ENCODE measurements at regions not wholly inside any gene's neighbourhood (a gene's known extent, or its start where the extent isn't known, plus 50 kb on each side); places are given as distances from the start of the nearest gene placed in this dataset.

DNA sequence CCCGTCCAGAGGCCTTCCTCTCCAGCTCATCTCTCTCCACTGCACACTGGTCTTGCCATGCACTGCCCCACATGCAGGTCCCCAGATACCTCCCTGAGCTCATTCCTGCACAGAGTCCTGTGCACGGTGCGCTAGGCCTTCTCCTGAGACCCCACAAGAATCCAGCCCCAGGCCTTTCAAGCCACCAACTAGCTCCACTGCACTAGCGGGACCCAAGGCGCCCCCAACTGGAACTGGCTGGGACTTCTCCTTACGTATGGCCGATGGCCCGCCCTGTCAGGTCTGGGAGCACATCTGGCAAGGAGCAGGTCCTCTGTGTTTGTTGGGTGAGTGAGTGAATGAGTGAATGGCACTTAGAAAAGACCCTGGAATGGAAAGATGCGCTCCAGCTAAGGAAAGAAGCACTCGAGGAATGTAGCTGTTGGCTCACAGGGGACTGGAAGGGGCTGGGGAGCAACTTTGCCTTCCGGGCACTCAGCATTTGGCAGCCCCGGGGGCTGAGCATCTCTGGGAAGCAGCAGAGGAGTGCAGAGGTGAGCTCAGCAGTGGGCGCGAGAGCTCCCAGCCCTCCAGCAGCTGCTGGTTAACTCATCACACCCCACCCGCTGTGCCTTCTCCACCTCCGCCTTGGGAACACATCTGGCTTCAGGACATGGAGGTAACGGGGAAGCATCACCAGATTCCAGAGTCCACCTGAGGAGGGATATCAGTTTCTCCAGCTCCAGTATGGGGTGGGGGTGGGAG lies 223.1 kb downstream of the GLI2 start:
- no peak for FAIRE-seq

DNA sequence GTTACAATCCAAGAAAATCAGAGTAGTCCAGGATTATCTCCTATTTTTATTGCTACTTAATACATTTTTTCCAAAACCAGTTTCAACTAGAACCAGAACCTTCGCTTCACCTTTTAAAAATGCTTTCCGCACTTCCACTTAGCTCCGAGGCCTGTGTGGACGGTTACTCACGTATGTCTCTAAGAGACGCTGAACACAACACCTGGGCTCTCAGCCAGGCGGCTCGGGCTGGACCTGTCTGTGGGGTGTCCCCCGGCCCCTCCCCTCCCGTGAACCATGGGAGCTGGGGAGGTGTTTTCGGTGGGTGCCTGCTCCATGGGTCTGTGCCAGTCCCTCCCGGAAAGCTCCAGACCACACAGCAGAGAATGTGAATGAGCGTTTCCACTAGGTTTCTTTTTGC lies 223.8 kb downstream of the GLI2 start:
- no peak for FAIRE-seq

DNA sequence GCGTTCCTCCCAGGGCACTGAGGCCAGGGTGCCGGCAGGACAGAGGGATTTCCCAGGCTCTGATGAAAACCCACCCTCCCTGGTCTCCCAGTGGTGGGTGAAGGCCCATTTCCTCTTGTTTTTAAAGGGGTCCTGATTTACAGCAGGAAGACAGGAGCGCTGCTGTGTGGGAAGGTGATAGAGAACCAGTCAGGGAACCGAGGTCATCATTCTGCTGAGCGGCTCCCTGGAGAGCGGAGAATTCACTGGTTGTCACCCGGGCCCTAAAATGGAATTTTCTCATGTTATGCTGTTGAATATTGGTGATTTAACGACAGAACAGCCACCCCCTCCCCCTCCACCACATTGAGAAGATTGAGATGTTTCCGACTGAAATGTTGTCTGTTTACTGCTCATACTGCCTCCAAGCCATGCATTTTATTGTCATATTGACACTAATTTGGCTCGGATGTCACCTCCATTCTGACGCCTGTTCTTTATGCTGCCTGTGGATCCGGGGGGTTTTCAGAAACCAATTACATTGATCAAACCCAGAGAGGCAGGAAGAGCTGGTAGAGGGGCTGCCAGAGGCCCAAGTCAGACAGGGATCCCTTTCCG lies 225.2 kb downstream of the GLI2 start:
- no peak for FAIRE-seq

DNA sequence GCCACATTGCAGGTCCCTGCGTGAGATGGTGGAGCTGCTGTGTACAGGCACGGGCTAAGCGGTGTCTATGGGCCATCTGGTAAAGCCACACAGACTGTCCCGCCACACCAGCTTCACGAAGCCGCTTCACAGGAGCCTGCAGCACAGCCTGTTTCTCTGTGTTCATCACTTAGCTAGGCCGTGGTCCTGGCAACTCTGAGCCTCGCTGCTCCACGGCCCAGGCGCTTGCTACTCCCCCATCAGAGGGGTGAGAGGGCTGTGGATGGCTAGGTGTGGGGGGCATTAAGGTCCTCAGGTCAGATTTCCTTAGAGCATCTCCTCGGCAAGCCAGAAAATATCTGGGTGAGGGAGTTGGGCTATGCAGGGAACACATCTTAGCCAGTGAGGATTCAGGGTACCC lies 225.7 kb downstream of the GLI2 start:
- FAIRE-seq = no peak

DNA sequence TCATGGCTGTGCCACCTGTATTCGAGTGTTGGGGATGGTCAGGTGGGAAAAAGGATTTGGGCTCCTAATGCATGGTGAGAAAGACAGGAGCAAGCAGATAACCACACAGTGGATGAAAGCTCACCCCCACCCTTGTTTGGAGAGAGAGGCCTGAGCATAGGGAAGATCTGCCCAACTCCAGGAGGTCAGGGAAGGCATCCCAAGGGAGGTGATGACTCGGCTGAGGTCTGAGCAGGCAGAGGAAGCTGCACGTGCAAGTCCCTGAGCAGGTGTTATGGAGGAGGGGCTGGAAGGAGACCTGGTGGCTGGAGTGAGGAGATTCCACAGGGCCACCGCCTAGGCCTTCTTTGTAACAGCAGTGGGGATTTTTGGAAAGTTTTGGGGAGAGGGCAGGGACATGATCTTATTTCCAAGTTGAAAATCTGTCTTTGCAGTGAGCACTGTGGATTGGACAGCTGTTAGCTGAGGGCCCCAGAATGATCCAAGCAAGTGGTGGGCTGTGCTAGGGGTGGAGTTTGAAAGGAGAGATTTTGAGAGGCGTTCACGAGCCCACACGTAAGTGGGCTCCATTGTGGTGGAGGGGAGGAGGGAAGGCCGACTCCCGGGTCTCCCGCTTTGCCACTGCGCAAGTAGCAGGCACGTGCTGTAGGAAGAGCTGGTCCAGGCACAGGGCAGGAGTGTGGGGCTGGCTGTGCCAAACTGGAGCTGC lies 228.5 kb downstream of the GLI2 start:
- no peak for FAIRE-seq

DNA sequence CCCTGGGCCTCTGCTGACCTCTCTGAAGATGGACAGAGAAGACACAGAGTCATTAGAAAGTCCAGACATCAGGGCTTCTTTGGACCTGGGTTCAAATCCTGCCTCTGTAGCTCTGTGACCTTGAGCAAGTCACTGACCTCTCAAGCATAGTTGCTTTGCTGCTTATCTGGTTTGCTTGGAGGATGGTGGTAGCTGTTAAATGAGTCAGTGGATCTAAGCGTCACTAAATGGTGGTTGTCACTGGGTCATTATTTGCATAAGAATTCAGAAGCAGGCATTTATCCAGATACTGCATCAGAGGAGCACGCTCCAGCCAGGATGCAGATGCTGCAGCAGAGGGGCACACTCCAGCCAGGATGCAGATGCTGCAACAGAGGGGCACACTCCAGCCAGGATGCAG lies 229.2 kb downstream of the GLI2 start:
- no peak for FAIRE-seq

DNA sequence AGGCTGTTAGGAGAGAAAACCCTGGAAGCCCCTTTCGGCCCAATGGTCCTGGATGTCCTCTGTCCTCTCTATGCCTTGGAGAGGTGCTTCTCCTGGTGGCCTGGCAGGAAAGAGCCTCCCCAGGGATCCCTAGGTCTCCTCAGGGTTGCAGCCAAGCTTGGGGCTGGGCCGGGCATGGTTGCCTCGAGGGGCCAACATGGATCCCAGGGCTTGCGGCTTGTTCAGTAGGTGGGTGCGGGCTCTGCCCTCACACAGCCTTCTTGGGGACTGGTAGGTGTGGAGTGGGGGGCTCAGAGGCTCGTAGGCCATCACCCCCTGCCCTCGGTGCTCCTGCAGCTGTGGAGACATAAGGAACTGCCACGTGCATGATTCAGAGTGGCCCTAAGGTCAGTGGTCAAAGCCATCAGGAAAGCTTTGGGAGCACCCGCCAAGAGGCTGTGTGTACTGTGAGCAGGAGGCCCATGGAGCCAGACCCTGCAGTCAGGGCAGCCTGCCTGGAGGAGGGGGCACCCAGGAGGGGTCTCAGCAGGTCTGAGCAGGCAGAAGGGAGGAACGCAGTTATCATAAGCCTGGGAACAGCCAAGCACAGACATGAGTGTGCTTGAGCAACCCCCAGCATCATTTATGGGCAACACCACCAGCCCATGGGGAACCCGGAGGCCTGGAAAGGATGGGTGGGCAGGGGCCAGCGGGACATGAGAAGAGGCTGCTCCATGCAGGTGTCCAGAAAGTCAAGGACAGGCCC lies 231.0 kb downstream of the GLI2 start:
- FAIRE-seq = no peak

DNA sequence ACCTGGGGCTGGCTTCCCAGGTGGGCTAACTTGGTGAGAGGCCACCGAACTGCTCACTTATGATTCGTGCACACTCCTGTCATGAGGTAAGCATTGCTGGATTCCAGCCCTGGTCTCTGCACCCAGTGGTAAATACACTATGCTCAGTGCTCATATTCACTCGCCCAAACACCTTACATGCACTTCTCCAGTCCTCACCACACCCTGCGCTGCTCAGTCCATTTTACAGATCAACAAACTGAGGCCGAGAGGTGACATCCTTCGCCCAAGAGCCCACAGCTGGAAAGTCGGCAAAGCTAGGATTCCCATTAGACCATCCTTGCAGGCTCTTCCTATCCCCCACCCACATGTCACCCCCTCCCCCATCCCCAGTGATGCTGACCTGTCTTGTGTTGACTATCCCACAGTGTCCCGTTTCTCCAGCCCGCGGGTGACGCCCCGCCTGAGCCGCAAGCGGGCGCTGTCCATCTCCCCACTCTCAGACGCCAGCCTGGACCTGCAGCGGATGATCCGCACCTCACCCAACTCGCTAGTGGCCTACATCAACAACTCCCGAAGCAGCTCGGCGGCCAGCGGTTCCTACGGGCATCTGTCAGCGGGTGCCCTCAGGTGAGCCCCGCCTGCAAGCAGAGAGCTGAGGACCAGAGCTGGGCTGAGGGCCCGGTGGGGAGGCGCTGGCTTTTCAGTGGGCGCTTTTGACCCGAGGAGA lies 232.8 kb downstream of the GLI2 start:
- FAIRE-seq = no peak

DNA sequence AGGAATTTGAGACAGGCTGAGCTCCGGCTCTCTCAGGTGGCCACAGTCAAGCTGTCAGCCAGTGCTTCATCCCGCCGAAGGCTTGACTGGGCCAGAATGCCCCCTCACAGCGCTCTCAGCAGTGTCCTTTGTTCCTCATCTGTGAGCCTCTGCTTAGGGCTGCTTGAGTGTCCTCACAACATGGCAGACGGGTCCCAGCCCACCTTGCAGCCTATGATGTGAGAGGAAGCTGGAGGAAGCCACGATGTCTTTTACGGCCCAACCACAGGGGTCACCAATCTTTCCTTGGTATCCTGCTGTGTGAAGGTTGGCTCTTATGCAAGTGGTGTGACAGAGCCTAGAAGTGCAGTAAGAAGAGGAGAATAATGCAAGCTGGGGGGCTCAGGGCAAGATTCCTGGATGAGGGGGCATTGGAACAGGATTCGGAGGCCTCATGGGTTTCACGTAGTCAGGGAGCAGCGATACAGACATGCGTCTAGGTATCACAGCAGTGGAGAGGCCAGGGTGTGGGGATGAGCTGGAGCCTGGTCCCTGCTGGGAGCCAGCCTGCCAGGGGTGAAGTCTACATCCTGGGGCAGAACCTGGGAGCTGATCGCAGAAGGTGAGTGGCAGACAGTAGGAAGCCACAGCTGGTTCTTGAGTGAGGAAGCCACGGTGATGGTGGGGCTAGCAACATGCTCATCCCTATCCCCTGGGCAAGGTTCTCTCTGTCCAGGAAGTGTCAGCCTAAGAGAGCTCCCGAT lies 234.1 kb downstream of the GLI2 start:
- FAIRE-seq = no peak

DNA sequence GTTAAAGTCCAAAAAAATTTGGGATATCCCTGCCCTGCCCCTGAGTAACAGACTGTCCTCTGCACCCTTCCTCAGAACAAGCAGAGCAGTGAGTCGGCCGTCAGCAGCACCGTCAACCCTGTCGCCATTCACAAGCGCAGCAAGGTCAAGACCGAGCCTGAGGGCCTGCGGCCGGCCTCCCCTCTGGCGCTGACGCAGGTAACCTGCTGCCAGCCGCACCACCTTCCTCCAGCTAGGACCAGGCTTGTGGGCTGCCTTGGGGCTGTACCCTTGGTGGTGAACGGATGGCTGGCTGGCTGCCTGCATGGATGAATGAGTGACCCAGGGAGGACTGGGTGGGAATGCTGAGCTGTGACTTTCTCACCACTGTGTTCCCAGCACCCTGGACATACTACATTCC lies 236.2 kb downstream of the GLI2 start:
- FAIRE-seq = no peak

DNA sequence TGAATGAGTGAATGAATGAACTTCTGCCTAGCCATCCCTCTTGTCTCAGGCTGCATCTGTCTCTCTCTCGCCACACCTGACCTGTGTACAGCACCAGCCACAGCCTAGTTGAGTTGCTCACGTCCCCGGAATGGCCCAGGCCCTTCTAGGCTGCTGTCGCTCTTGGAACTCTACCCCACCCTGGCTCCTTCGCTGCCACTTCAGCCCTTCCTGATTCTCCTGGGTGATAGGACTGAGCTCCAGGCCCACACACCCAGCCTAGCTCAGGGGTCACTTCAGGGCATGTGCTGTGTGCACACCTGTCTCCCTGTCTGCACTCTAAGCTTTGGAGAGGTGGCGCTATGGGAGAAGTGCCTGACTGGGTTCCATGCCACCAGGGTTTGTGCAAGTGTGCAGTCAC lies 236.6 kb downstream of the GLI2 start:
- no peak for FAIRE-seq

DNA sequence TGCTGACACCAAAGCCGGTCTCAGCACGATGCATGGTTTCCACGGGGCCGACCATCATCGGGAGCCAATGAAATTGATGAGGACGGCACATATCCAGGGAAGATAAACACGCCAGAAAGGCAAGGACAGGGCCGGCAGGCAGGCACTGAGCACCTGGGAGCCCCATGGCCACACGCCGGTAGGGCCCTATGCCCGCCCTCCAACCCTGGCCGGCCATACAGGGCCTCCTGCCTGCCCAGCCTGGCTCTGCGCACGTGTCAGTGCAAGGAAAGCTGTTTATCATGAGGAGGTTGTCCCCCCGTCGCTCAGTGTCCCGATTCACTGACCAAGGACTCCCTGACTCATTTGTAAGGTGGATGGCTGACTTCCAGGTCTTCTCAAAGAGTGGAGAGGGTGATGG lies 237.5 kb downstream of the GLI2 start:
- FAIRE-seq = no peak

DNA sequence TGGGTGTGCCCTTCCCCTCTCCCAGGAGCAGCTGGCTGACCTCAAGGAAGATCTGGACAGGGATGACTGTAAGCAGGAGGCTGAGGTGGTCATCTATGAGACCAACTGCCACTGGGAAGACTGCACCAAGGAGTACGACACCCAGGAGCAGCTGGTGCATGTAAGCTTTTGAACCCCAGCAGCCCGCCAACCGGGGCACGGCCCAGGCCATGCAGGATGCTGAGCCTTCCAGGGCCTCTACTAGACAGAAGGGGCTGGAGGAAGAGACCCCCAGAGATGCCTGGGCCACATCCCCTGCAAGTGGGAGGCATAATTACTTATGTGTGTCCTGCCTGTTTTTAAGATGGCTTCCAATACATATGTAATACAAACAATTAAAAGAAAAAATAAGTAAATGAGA lies 239.3 kb downstream of the GLI2 start:
- FAIRE-seq = no peak

DNA sequence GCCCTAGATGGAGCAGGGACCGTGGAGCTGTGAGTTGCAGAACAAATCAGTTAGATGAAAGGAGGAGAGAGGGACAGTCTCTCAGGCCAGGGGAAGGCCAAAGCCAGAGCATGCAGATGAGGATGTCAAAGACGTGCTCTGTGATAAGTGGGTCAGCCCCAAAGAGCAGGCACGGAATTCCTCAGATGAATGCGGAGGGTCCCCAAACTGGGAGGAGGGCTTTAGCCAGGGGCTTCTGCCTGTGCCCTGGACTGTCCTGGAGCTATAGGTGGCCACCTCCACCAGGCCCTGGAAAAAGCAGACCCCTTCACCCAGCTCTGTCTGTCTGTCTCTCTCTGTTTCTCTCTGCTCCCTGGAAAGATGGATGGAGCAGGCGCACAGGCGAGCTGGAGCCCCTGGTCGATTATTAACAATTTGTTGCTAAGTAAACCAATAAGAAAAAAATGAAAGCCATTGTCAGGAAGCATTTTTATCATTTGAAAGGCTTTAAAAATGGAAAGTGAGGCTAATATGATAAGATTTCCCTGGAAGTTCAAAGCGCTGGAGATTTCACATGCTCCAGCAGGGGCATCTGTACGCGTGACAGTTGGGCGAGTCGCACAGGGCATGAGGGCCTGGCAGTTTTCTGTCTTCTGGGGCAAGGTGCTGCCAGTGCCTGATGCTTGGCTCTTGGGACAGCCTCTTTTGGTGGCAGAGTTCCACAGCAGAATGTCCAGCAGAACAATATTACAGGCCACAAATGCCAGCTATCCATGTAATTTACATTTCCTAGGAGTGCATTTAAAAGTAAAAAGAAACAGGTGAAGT lies 241.0 kb downstream of the GLI2 start:
- FAIRE-seq = no peak

DNA sequence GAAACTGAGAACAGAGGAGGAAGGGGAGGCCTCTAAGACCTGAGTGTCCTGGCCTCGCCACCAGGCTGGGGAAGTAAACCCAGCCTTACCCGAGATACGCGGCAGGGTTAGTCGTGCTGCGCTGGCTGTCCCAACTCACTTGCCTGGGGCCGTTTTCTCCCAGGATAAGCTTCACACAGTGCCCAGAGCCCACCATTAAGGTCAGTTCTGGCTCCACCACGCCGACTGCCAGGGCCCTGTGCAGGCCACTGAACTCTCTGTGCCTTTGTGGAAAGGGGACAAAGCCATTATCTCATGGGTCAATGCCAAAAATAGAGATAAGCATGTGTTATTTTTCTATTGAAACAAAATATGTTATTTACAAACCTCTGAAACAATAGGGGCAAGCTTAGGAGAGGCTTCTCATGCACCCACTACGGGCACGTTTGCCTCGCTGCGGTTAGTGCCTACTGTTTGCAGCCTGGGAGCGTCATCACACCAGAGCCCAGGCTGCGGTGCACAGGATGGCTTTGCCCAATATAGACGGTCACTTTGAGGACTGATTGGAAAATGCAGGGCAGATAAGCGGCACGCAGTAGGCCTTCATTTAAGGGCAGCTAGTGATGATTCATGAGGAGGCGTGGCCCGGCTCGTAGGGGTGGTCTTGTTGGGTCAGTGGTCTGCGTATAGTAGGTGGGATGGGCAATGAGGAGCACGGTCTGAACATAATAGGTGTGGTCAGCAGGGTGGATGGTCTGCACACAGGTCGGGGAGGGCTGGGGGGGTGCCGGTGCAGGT lies 242.1 kb downstream of the GLI2 start:
- no peak for FAIRE-seq

DNA sequence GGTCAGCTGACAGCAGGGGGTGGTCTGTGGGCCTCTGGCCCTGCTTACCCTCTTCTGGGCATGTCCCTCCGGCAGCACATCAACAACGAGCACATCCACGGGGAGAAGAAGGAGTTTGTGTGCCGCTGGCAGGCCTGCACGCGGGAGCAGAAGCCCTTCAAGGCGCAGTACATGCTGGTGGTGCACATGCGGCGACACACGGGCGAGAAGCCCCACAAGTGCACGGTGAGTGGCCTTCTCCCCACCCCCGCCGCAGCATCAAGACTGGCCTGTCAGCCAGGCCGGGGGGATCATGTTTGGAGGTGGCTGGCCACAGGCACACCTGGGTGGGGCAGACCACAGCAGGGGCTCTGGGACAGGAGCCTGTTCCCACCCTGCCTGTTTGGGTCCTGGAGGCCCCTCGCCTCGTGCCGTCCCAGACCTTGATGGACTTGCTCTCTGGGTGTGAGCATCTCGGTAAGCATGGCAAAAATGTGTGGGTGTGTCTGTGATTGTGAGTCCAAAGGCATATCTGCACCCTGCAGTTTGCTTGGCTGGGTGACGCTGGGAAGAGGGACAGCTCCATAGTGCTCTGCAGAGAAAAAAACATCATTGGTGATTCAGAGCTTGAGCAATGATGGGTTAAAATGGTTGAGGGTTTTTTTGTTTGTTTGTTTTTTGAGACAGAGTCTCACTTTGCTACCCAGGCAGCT lies 242.8 kb downstream of the GLI2 start:
- no peak for FAIRE-seq

DNA sequence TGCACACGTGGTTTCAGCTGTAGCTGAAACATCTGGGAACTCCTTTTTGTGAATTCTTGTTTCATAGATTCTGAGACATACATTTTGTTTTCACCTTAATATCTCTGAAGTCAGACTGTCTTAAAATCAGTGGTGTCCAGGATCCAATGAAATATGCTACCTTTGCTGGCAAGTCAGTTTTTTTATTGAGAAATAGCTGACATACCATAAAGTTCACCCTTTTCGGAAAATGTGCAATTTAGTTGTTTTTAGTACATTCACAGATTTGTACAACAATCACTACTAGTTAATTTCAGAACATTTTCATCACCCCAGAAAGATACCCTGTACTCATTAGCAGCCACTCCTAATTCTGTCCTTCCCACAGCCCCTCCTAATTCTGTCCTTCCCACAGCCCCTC lies 243.7 kb downstream of the GLI2 start:
- no peak for FAIRE-seq

DNA sequence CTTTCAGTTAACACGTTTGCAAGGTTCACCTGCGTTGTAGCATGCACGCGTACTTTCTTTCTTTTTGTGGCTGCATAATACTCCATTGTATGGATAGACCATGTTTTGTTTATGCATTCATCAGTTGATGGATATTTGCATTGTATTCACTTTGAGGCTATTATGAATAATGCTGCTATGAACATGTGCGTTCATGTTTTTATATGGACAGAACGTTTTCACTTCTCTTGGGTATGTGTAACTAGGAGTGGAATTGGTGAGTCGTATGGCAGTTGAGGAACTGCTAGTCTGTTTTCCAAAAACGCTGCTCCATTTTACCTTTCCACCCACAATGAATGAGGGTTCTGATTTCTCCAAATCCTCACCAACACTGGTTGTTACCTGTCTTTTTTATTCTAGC lies 244.3 kb downstream of the GLI2 start:
- no peak for FAIRE-seq

DNA sequence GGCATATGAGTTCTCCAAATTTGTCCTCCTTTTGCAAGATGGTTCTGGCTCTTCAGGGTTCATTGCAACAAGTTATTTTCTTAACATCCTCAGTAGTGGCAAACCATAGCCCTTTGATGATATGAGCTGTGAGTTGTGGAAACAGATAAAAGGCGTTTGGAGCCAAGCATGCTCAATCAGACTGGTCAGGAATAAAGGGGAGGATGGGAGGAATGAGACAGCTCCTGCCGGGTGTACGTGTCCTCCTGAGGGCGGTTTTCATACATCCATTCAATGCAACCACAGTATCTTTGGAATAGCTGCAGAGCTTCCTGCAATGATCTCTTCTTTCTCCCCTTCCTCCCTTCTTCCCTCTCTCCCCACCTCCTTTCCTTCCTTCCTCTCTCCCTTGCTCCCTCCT lies 245.8 kb downstream of the GLI2 start:
- FAIRE-seq = no peak

DNA sequence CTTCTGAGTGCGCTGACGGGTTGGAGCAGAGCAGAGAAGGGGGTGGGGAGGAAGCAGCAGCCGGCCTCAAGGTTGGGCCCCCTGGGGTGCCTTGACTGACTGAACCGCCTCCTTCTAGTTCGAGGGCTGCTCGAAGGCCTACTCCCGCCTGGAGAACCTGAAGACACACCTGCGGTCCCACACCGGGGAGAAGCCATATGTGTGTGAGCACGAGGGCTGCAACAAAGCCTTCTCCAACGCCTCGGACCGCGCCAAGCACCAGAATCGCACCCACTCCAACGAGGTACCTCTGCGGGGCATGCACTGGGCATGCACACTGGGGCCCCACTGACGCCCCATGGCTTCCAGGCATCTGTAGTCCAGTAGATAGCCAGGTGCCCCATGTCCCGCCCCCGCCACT lies 246.9 kb downstream of the GLI2 start:
- FAIRE-seq = no peak
